GM23248 (cell line): ENCODE measurements at regions not wholly inside any gene's neighbourhood (a gene's known extent, or its start where the extent isn't known, plus 50 kb on each side); places are given as distances from the start of the nearest gene placed in this dataset.
"Not testable (repeated sequence)": the region's sequence is repeated elsewhere in the genome, so short reads cannot be mapped to it uniquely, and the experiment has no call there.

Source experiments
- DNase-seq: peaks from one replicate; pipeline ENCODE4 v3.0.0-alpha.2; 2015
- H2AFZ ChIP-seq: fragments of 200-600 bp; sonication (generic); 2 replicates; pipeline ENCODE4 v1.6.1; 2016; ENCODE audit warnings: antibody characterized with exemption
- H3F3A ChIP-seq: fragments of 200-600 bp; sonication (generic); 2 replicates; pipeline ENCODE4 v1.6.1; 2016; ENCODE audit warnings: mild to moderate bottlenecking, antibody characterized with exemption, mixed run types; ENCODE audit not compliant: insufficient read depth
- H3K27ac ChIP-seq: fragments of 200-600 bp; sonication (generic); 2 replicates; pipeline ENCODE4 v1.5.1; 2016; ENCODE audit warnings: mild to moderate bottlenecking
- H3K27me3 ChIP-seq: fragments of 200-600 bp; sonication (generic); replicated peaks from 2 replicates; pipeline ENCODE4 v1.6.1; 2016; ENCODE audit warnings: mild to moderate bottlenecking; ENCODE audit not compliant: insufficient read depth
- H3K36me3 ChIP-seq: fragments of 200-600 bp; sonication (generic); 2 replicates; pipeline ENCODE4 v1.6.1; 2016; ENCODE audit warnings: low read depth, mild to moderate bottlenecking
- H3K4me1 ChIP-seq: fragments of 200-600 bp; sonication (generic); 2 replicates; pipeline ENCODE4 v1.6.1; 2016; ENCODE audit warnings: mild to moderate bottlenecking; ENCODE audit not compliant: insufficient read depth
- H3K4me2 ChIP-seq: fragments of 200-600 bp; sonication (generic); one replicate; pipeline ENCODE4 v1.6.1; 2016; ENCODE audit warnings: mild to moderate bottlenecking; ENCODE audit not compliant: unreplicated experiment
- H3K4me3 ChIP-seq: fragments of 200-600 bp; sonication (generic); 2 replicates; pipeline ENCODE4 v1.5.1; 2016; ENCODE audit warnings: mild to moderate bottlenecking
- H3K79me2 ChIP-seq: fragments of 200-600 bp; sonication (generic); 2 replicates; pipeline ENCODE4 v1.6.1; 2016; ENCODE audit warnings: mild to moderate bottlenecking; ENCODE audit not compliant: insufficient read depth
- H3K9ac ChIP-seq: fragments of 200-600 bp; sonication (generic); 2 replicates; pipeline ENCODE4 v1.6.1; 2016; ENCODE audit warnings: mild to moderate bottlenecking
- H3K9me2 ChIP-seq: fragments of 200-600 bp; sonication (generic); 2 replicates; pipeline ENCODE4 v1.6.1; 2016; ENCODE audit warnings: mixed run types, mild to moderate bottlenecking, moderate library complexity; ENCODE audit not compliant: insufficient read depth
- H3K9me3 ChIP-seq: fragments of 200-600 bp; sonication (generic); one replicate; pipeline ENCODE4 v1.6.1; 2017; ENCODE audit warnings: low read depth
- H4K20me1 ChIP-seq: fragments of 200-600 bp; sonication (generic); 2 replicates; pipeline ENCODE4 v1.6.0; 2016; ENCODE audit not compliant: insufficient read depth
- WGBS, 2 experiments: methylation state at CpG; one replicate each; pipeline ENCODE4 v1.1.6; 2015 to 2017; ENCODE audit warnings: low lambda C conversion rate in 2 of 2, low coverage in 1 of 2; ENCODE audit errors: missing lambda C conversion rate in 2 of 2; 5-methylcytosine and 5-hydroxymethylcytosine counted together
- in situ Hi-C: fragments of 300-500 bp; cut with MboI; formaldehyde crosslinking; loops from 2 replicates; pipeline ENCODE4 v1.15.0; 2020

- H3K27me3 ChIP-seq, H3K9me3 ChIP-seq, H3K4me1 ChIP-seq, H3K36me3 ChIP-seq, H4K20me1 ChIP-seq, H3K4me2 ChIP-seq, H3F3A ChIP-seq, H3K4me3 ChIP-seq, DNase-seq, H2AFZ ChIP-seq, H3K27ac ChIP-seq, in situ Hi-C loops, H3K9me2 ChIP-seq, H3K9ac ChIP-seq: not testable (repeated sequence)
- 83 to 100% methylated on average over 1 of the region's 1 CpG for WGBS, 2 experiments
- H3K79me2 ChIP-seq, result peaks cover 94% of the 10 kb centered on the region
Measured at GRCh38 chr16:29578898-29579297, 72.7 kb upstream of the NPIPB12 start.

DNA sequence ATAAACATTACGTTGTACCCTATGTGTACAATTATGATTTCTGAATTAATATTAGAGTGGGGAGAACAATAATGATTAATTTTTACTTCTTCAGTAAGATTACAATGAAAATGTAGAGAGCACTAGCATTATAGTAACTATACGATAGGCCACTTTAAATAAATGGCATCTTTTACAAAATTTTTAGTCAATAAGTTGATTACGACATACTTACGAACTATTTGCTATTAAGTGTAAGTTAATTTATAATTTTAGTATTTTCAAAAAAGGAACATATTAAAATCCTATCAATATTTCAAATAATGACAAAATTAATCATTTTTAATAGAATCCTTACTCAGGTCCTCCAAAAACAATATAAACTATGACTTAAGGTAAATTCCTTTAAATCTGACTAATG, 75.6 kb upstream of the NPIPB12 start:
- 96 to 99% methylated on average over 4 of the region's 4 CpGs for WGBS, 2 experiments

DNA sequence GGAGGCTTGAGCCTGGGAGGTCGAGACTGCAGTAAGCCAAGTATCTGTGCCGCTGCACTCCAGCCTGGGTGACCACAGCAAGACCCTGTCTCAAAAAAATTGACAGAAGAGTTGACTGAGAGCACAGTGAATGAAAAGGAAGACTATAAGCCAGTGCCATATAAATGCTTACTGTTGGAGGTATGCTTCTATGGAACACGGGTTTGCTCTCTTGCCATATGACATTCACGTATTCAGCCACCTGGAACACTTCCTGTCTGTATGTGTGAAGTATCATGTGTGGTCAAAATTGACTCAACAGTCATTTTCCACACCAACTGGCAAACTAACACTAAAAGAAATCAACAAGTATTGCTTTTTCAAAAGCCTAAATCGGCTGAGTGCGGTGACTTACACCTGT, 71.1 kb upstream of the SPN start:
- H3K4me2 ChIP-seq, H3K9ac ChIP-seq, in situ Hi-C loops, H4K20me1 ChIP-seq, H3K27ac ChIP-seq, H3K36me3 ChIP-seq, DNase-seq, H3K4me3 ChIP-seq, H3F3A ChIP-seq, H3K9me3 ChIP-seq, H3K27me3 ChIP-seq, H2AFZ ChIP-seq, H3K9me2 ChIP-seq, H3K4me1 ChIP-seq: not testable (repeated sequence)
- 85 to 87% methylated on average over 4 to 5 of the region's 6 CpGs for WGBS, 2 experiments
- peaks cover 76% of the 10 kb centered on the region for H3K79me2 ChIP-seq

More for the DNA sequence above, 75.6 kb upstream of the NPIPB12 start:
- DNase-seq, H3K27ac ChIP-seq, H3K4me2 ChIP-seq, H3K9me3 ChIP-seq, H4K20me1 ChIP-seq, H2AFZ ChIP-seq, H3K36me3 ChIP-seq, in situ Hi-C loops, H3K9ac ChIP-seq, H3K4me3 ChIP-seq, H3K27me3 ChIP-seq, H3F3A ChIP-seq, H3K4me1 ChIP-seq, H3K9me2 ChIP-seq: not testable (repeated sequence)
- peaks cover 97% of the 10 kb centered on the region for H3K79me2 ChIP-seq

GRCh38 chr16:29594269-29594925, 68.7 kb upstream of the SPN start:
- in situ Hi-C loops, H2AFZ ChIP-seq, H3K9me2 ChIP-seq, H3K27me3 ChIP-seq, H4K20me1 ChIP-seq, H3F3A ChIP-seq, H3K36me3 ChIP-seq, H3K4me1 ChIP-seq, H3K9me3 ChIP-seq: not testable (repeated sequence)
- WGBS, 2 experiments, result 0% methylated on average over 4 to 14 of the region's 38 CpGs
- Histone ChIP-seq H3K27ac (peak overlapping the region; percentile 49), H3K4me2 (peak overlapping the region; percentile 57), H3K79me2 (peaks cover 65% of the 10 kb centered on the region), H3K4me3 (peak overlapping the region; percentile 67), H3K9ac (peak overlapping the region; percentile 76)
- DNase-seq, result peak; percentile 40

- H3F3A ChIP-seq, H2AFZ ChIP-seq, H4K20me1 ChIP-seq, H3K9me3 ChIP-seq, in situ Hi-C loops, H3K4me1 ChIP-seq, H3K36me3 ChIP-seq, H3K27me3 ChIP-seq, H3K9me2 ChIP-seq: not testable (repeated sequence)
- H3K4me2 ChIP-seq, result peak overlapping the region; percentile 81
- peak; percentile 88 for DNase-seq
- peaks cover 65% of the 10 kb centered on the region for H3K79me2 ChIP-seq
- 2 to 6% methylated on average over 24 to 71 of the region's 91 CpGs for WGBS, 2 experiments
- peak overlapping the region; percentile 76 for H3K9ac ChIP-seq
- peak overlapping the region; percentile 67 for H3K4me3 ChIP-seq
- peak overlapping the region; percentile 69 for H3K27ac ChIP-seq
Measured at GRCh38 chr16:29594926-29595838, 67.9 kb upstream of the SPN start.

- peaks cover 64% of the 10 kb centered on the region for H3K79me2 ChIP-seq
- H3K9me3 ChIP-seq, DNase-seq, H3K9me2 ChIP-seq, H3K4me2 ChIP-seq, H3K4me1 ChIP-seq, H3F3A ChIP-seq, H4K20me1 ChIP-seq, H3K4me3 ChIP-seq, H3K9ac ChIP-seq, H3K36me3 ChIP-seq, H2AFZ ChIP-seq, H3K27ac ChIP-seq, in situ Hi-C loops, H3K27me3 ChIP-seq: not testable (repeated sequence)
- WGBS, 2 experiments, result 98 to 100% methylated on average over 4 to 7 of the region's 7 CpGs
Measured at GRCh38 chr16:29597030-29597429, 66.0 kb upstream of the SPN start.

DNA sequence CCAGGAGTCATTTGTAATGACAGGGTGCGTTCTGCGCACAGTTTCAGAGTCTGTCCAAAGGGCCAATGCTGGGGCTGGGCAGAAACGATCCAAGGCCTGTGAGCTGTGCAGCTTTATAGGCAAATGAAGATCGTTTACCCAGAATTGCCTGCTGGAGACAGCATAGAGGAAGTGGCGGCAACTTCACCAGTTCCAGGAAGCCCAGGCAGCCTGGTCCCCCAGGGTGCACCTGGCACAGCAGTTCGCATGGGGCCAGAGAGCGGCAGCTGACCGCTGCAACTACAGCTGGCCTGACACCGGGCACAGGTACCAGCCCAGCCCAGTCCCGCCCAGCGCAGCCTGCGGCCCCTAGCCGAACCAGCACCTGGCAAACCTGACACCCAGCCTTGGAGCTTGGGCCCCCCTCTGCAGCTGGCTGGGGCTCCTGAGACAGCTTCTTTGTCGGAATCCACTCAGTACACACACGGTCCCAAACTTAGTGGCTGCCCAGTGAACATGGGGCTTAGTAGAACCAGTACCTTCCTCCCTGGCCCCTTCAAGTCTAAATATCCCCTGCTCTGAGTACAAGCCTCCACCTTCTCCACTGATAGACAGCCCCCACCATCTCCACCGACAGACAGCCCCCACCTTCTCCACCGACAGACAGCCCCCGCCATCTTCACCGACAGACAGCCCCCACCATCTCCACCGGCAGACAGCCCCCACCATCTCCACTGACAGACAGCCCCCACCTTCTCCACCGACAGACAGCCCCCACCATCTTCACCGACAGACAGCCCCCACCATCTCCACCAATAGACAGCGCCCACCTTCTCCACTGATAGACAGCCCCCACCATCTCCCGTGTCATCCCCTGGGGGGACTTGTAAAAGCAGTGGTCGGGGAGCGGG, 62.7 kb upstream of the SPN start:
- H3K27me3 ChIP-seq, H3K9me3 ChIP-seq, H2AFZ ChIP-seq, H3K4me2 ChIP-seq, H4K20me1 ChIP-seq, H3K27ac ChIP-seq, H3K9me2 ChIP-seq, H3K9ac ChIP-seq, DNase-seq, H3K4me3 ChIP-seq, H3K4me1 ChIP-seq, in situ Hi-C loops, H3K36me3 ChIP-seq, H3F3A ChIP-seq: not testable (repeated sequence)
- peaks cover 75% of the 10 kb centered on the region for H3K79me2 ChIP-seq
- 83 to 87% methylated on average over 20 to 26 of the region's 26 CpGs for WGBS, 2 experiments
